ENCODE measurements at regions not wholly inside any gene's neighbourhood (a gene's known extent, or its start where the extent isn't known, plus 50 kb on each side); places are given as distances from the start of the nearest gene placed in this dataset.

DNA sequence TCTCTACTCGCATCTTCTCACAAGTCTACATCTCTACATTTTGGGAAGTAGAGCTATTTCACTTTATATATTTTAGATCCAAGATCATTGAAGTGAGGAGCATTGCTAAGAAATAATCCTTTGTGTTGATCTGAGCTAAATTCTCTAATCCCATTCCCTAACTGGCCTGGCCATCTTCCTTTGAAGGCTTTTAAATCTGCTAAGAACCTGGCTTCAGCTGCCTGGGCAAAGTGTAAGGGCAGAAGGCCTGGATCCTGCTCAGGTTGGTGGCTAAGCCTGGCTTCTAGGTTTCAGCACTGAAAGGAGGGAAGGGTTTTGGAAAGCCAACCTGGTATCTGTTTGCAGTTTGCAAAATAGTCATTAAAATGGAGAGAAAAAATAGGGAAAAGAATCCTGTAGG is 167.6 kb downstream of the BRINP2 start:
- TF ChIP-seq, protein P1, sequence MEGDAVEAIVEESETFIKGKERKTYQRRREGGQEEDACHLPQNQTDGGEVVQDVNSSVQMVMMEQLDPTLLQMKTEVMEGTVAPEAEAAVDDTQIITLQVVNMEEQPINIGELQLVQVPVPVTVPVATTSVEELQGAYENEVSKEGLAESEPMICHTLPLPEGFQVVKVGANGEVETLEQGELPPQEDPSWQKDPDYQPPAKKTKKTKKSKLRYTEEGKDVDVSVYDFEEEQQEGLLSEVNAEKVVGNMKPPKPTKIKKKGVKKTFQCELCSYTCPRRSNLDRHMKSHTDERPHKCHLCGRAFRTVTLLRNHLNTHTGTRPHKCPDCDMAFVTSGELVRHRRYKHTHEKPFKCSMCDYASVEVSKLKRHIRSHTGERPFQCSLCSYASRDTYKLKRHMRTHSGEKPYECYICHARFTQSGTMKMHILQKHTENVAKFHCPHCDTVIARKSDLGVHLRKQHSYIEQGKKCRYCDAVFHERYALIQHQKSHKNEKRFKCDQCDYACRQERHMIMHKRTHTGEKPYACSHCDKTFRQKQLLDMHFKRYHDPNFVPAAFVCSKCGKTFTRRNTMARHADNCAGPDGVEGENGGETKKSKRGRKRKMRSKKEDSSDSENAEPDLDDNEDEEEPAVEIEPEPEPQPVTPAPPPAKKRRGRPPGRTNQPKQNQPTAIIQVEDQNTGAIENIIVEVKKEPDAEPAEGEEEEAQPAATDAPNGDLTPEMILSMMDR (IDR thresholded peaks at IDR 0.05; ENCODE audit: poor library complexity, severe bottlenecking): no peak
- TF ChIP-seq POLR2AphosphoS5 (IDR thresholded peaks at IDR 0.05) (no peak), EP300 (conservative IDR thresholded peaks at IDR 0.05; ENCODE audit: poor library complexity, severe bottlenecking) (no peak), RAD21 (conservative IDR thresholded peaks at IDR 0.05) (no peak), EZH2 (IDR thresholded peaks at IDR 0.05; ENCODE audit: borderline replicate concordance, insufficient read depth, low read length, poor library complexity, severe bottlenecking) (no peak), TAF1 (IDR thresholded peaks at IDR 0.05; ENCODE audit: low read depth) (no peak), MXI1 (conservative IDR thresholded peaks at IDR 0.05; ENCODE audit: poor library complexity, severe bottlenecking) (no peak)
- TF ChIP-seq, protein P2, sequence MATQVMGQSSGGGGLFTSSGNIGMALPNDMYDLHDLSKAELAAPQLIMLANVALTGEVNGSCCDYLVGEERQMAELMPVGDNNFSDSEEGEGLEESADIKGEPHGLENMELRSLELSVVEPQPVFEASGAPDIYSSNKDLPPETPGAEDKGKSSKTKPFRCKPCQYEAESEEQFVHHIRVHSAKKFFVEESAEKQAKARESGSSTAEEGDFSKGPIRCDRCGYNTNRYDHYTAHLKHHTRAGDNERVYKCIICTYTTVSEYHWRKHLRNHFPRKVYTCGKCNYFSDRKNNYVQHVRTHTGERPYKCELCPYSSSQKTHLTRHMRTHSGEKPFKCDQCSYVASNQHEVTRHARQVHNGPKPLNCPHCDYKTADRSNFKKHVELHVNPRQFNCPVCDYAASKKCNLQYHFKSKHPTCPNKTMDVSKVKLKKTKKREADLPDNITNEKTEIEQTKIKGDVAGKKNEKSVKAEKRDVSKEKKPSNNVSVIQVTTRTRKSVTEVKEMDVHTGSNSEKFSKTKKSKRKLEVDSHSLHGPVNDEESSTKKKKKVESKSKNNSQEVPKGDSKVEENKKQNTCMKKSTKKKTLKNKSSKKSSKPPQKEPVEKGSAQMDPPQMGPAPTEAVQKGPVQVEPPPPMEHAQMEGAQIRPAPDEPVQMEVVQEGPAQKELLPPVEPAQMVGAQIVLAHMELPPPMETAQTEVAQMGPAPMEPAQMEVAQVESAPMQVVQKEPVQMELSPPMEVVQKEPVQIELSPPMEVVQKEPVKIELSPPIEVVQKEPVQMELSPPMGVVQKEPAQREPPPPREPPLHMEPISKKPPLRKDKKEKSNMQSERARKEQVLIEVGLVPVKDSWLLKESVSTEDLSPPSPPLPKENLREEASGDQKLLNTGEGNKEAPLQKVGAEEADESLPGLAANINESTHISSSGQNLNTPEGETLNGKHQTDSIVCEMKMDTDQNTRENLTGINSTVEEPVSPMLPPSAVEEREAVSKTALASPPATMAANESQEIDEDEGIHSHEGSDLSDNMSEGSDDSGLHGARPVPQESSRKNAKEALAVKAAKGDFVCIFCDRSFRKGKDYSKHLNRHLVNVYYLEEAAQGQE (IDR thresholded peaks at IDR 0.05; ENCODE audit: borderline replicate concordance): no peak
